ENCODE measurements at regions not wholly inside any gene's neighbourhood (a gene's known extent, or its start where the extent isn't known, plus 50 kb on each side); places are given as distances from the start of the nearest gene placed in this dataset.
A peak's percentile ranks its signal among the peaks of the same experiment; 100 is the strongest.
"Not testable (repeated sequence)": the region's sequence is repeated elsewhere in the genome, so short reads cannot be mapped to it uniquely, and the experiment has no call there.

- DNase-seq (ENCODE audit: low read depth); H3K36me3 ChIP-seq (ENCODE audit: control insufficient read depth, insufficient read depth, low read length); H3K4me3 ChIP-seq (ENCODE audit: low read depth, low read length); H3K27me3 ChIP-seq (ENCODE audit: control insufficient read depth, insufficient read depth, low read length): not testable (repeated sequence)
These were observed 143.6 kb upstream of the ERV3-1 start for GRCh38 chr7:65150105-65150504.

DNA sequence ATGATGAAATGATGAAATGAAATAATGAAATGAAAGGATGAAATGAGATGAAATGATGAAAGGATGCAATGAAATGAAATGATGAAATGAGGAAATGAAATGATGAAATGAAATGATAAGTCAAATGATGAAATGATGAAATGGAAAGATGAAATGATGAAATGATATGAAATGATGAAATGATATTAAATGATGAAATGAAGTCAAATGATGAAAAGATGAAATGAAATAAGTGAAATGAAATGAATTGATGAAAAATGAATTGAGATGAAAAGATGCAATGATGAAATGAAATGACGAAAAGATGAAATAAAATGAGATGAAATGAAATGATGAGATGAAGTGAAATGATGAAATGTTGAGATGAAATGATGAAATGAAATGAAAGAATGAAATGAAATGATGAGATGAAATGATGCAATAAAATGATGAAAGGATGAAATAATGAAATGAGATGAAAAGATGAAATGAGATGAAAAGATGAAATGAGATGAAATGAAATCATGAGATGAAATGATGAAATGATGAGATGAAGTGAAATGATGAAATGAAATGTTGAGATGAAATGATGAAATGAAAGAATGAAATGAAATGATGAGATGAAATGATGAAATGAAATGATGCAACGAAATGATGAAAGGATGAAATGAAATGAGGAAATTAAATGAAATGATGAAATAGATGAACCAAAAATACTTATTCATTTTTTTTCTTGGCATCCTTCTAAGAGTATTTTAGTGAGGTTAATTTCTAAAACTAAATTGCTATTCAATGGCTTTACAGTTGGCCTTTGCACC, 139.8 kb upstream of the ERV3-1 start:
- not testable (repeated sequence) for H3K27me3 ChIP-seq (ENCODE audit: control insufficient read depth, insufficient read depth, low read length); H3K4me3 ChIP-seq (ENCODE audit: low read depth, low read length); DNase-seq (ENCODE audit: low read depth); H3K36me3 ChIP-seq (ENCODE audit: control insufficient read depth, insufficient read depth, low read length)

- H3K27me3 ChIP-seq (ENCODE audit: control insufficient read depth, insufficient read depth, low read length); H3K36me3 ChIP-seq (ENCODE audit: control insufficient read depth, insufficient read depth, low read length); H3K4me3 ChIP-seq (ENCODE audit: low read depth, low read length); DNase-seq (ENCODE audit: low read depth): not testable (repeated sequence)
These were observed 139.2 kb upstream of the ERV3-1 start for GRCh38 chr7:65145710-65146109.

- not testable (repeated sequence) for DNase-seq (ENCODE audit: low read depth); H3K4me3 ChIP-seq (ENCODE audit: low read depth, low read length); H3K27me3 ChIP-seq (ENCODE audit: control insufficient read depth, insufficient read depth, low read length); H3K36me3 ChIP-seq (ENCODE audit: control insufficient read depth, insufficient read depth, low read length)
These were observed 138.5 kb upstream of the ERV3-1 start for GRCh38 chr7:65145008-65145407.

- not testable (repeated sequence) for H3K27me3 ChIP-seq (ENCODE audit: control insufficient read depth, insufficient read depth, low read length); H3K4me3 ChIP-seq (ENCODE audit: low read depth, low read length)
These were observed 138.1 kb upstream of the ERV3-1 start for GRCh38 chr7:65144557-65144956.

GRCh38 chr7:65144119-65144518, 137.6 kb upstream of the ERV3-1 start:
- not testable (repeated sequence) for H3K27me3 ChIP-seq (ENCODE audit: control insufficient read depth, insufficient read depth, low read length); H3K36me3 ChIP-seq (ENCODE audit: control insufficient read depth, insufficient read depth, low read length); H3K4me3 ChIP-seq (ENCODE audit: low read depth, low read length); DNase-seq (ENCODE audit: low read depth)

More at GRCh38 chr7:65144557-65144956, 138.1 kb upstream of the ERV3-1 start:
- not testable (repeated sequence) for H3K36me3 ChIP-seq (ENCODE audit: control insufficient read depth, insufficient read depth, low read length); DNase-seq (ENCODE audit: low read depth)

DNA sequence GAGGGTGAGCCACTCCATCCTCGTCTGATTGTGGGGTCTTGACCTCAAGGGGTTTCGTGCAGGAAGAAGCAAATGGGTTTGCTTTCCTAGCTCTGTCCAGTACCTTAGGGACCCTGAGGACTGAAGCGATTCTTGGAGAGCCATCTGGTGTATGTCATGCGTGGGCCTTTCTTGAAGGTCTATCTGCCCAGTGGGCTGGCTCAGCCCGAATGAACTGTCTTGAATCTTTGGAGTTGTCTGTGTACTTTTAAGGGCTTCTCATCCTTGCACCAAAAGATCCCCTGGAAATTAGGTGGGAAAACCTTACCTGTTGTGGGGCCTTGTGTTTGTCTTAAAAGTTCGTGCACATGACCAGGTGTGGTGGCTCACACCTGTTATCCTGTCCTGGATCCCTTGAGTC, 135.4 kb upstream of the ERV3-1 start:
- H3K36me3 ChIP-seq (ENCODE audit: control insufficient read depth, insufficient read depth, low read length); DNase-seq (ENCODE audit: low read depth); H3K4me3 ChIP-seq (ENCODE audit: low read depth, low read length); H3K27me3 ChIP-seq (ENCODE audit: control insufficient read depth, insufficient read depth, low read length): not testable (repeated sequence)

GRCh38 chr7:65141405-65141778, 134.9 kb upstream of the ERV3-1 start:
- not testable (repeated sequence) for H3K36me3 ChIP-seq (ENCODE audit: control insufficient read depth, insufficient read depth, low read length); H3K27me3 ChIP-seq (ENCODE audit: control insufficient read depth, insufficient read depth, low read length); DNase-seq (ENCODE audit: low read depth); H3K4me3 ChIP-seq (ENCODE audit: low read depth, low read length)

DNA sequence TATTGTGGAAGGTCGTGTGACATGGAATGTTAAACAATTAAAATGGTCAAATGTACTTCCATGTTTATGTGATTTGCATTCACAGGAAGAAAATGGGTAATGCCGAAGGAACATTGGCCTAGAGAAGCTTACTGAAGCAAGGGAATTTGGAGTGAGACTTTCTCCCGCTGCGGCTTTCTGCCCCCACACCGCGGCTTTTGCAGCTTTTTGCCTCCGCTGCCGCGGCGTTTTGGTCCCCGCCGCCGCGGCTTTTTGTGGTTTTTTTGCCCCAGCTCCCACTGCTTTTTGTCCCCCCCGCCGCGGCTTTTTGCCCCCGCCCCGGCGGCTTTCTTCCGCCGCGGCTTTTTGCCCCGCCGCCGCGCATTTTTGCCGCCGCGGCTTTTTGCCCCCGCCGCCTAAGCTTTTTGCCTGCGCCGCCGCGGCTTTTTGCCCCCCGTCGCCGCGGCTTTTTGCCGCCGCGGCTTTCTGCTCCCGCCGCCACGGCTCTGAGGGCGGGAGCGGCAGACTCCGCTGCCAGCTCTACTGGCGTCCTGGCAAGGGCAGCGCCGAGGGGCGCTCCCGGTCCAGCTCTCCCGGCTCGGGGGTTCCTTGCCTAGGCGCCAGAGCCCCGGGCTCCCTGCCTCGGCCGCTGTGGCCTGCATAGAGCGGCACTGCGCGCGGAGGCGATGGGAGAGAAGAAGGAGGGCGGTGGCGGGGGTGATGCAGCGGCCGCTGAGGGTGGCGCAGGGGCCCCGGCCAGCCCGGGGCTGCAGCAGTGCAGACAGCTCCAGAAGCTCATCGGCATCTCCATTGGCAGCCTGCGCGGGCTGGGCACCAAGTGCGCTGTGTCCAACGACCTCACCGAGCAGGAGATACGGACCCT, 134.3 kb upstream of the ERV3-1 start:
- H3K27me3 ChIP-seq (ENCODE audit: control insufficient read depth, insufficient read depth, low read length); DNase-seq (ENCODE audit: low read depth); H3K36me3 ChIP-seq (ENCODE audit: control insufficient read depth, insufficient read depth, low read length): not testable (repeated sequence)
- H3K4me3 ChIP-seq (ENCODE audit: low read depth, low read length): peak overlapping the region; percentile 10

GRCh38 chr7:65136850-65137249, 130.4 kb upstream of the ERV3-1 start:
- DNase-seq (ENCODE audit: low read depth); H3K27me3 ChIP-seq (ENCODE audit: control insufficient read depth, insufficient read depth, low read length); H3K4me3 ChIP-seq (ENCODE audit: low read depth, low read length); H3K36me3 ChIP-seq (ENCODE audit: control insufficient read depth, insufficient read depth, low read length): not testable (repeated sequence)

- DNase-seq (ENCODE audit: low read depth); H3K27me3 ChIP-seq (ENCODE audit: control insufficient read depth, insufficient read depth, low read length); H3K4me3 ChIP-seq (ENCODE audit: low read depth, low read length); H3K36me3 ChIP-seq (ENCODE audit: control insufficient read depth, insufficient read depth, low read length): not testable (repeated sequence)
These were observed 126.6 kb upstream of the ERV3-1 start for GRCh38 chr7:65133087-65133486.

- not testable (repeated sequence) for H3K36me3 ChIP-seq (ENCODE audit: control insufficient read depth, insufficient read depth, low read length); DNase-seq (ENCODE audit: low read depth); H3K4me3 ChIP-seq (ENCODE audit: low read depth, low read length); H3K27me3 ChIP-seq (ENCODE audit: control insufficient read depth, insufficient read depth, low read length)
These were observed 125.8 kb upstream of the ERV3-1 start for GRCh38 chr7:65132256-65132655.

DNA sequence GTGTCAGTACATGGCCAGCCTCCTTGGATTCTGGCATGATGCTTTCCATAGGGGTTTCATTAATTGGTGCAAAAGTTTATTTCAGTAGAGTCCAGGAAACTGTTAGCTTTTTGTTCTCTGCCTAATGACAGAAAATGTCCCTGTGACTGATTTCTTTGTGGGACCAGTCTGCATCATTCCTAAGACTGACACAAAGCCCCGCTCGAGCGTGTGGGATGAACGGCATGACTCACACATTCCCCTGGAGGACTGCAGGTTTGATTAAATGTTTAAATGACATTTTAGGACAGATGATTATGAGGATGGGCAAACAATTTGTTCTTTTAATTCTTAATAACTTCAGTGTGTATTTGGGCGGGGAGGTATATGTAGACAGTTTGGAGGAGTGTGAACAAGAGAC, 120.9 kb upstream of the ERV3-1 start:
- not testable (repeated sequence) for DNase-seq (ENCODE audit: low read depth); H3K27me3 ChIP-seq (ENCODE audit: control insufficient read depth, insufficient read depth, low read length); H3K36me3 ChIP-seq (ENCODE audit: control insufficient read depth, insufficient read depth, low read length); H3K4me3 ChIP-seq (ENCODE audit: low read depth, low read length)

DNA sequence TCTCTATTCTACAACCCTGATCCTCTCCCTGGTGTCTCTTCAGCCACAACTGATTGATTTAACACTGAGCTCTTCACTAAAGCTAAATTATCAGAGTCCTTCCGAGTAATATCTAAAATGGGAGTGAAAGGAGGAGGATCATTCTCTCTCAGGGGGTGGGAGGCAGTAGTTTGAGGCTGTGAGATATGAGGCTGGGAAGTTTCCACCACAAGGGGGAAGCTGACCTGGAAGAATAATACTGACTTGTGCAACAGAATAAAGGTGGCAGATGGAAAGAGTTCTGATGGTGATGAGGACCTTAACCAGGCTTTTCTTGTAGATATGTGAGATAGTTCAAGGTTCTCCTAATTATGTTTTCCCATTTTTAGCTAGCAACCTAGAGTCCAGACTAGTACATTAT, 118.1 kb upstream of the ERV3-1 start:
- not testable (repeated sequence) for H3K4me3 ChIP-seq (ENCODE audit: low read depth, low read length); H3K36me3 ChIP-seq (ENCODE audit: control insufficient read depth, insufficient read depth, low read length); DNase-seq (ENCODE audit: low read depth); H3K27me3 ChIP-seq (ENCODE audit: control insufficient read depth, insufficient read depth, low read length)

- not testable (repeated sequence) for DNase-seq (ENCODE audit: low read depth); H3K36me3 ChIP-seq (ENCODE audit: control insufficient read depth, insufficient read depth, low read length); H3K27me3 ChIP-seq (ENCODE audit: control insufficient read depth, insufficient read depth, low read length); H3K4me3 ChIP-seq (ENCODE audit: low read depth, low read length)
These were observed 99.2 kb upstream of the ERV3-1 start for GRCh38 chr7:65105650-65106203.

Measured in kidney epithelial cell (primary cell).